ENCODE measurements at regions not wholly inside any gene's neighbourhood (a gene's known extent, or its start where the extent isn't known, plus 50 kb on each side); places are given as distances from the start of the nearest gene placed in this dataset.

GRCh38 chr18:71707985-71708500, 836.1 kb downstream of the CBLN2 start:
- no peak for DNase-seq

- DNase-seq, result no peak
These were observed 836.7 kb downstream of the CBLN2 start for GRCh38 chr18:71707400-71707799.

GRCh38 chr18:71689416-71690160, 854.6 kb downstream of the CBLN2 start:
- DNase-seq, result no peak

GRCh38 chr18:71682591-71682990, 861.6 kb downstream of the CBLN2 start:
- no peak for DNase-seq

GRCh38 chr18:71678144-71678543, 866.0 kb downstream of the CBLN2 start:
- DNase-seq, result no peak

- DNase-seq, result no peak
These were observed 870.2 kb downstream of the CBLN2 start for GRCh38 chr18:71673954-71674353.

- DNase-seq, result no peak
These were observed 870.6 kb downstream of the CBLN2 start for GRCh38 chr18:71673498-71673897.

- no peak for DNase-seq
These were observed 877.7 kb downstream of the CBLN2 start for GRCh38 chr18:71666481-71666880.

- DNase-seq, result no peak
These were observed 879.0 kb downstream of the CBLN2 start for GRCh38 chr18:71665131-71665530.

GRCh38 chr18:71643822-71644221, 900.3 kb downstream of the CBLN2 start:
- DNase-seq, result no peak

GRCh38 chr18:71630696-71631095, 913.4 kb downstream of the CBLN2 start:
- DNase-seq, result no peak

- DNase-seq, result no peak
These were observed 918.5 kb downstream of the CBLN2 start for GRCh38 chr18:71625556-71626090.

- no peak for DNase-seq
These were observed 945.8 kb downstream of the CBLN2 start for GRCh38 chr18:71598374-71598773.

GRCh38 chr18:71597219-71597618, 946.9 kb downstream of the CBLN2 start:
- DNase-seq, result no peak

GRCh38 chr18:71583252-71583651, 960.9 kb downstream of the CBLN2 start:
- DNase-seq, result no peak

GRCh38 chr18:71554686-71555085, 989.5 kb downstream of the CBLN2 start:
- DNase-seq, result no peak

GRCh38 chr18:71541643-71542042, 1002.5 kb downstream of the CBLN2 start:
- DNase-seq, result no peak

GRCh38 chr18:71529703-71530303, 1014.3 kb downstream of the CBLN2 start:
- DNase-seq, result no peak

- DNase-seq, result no peak
These were observed 1020.4 kb downstream of the CBLN2 start for GRCh38 chr18:71523483-71524435.

GRCh38 chr18:71505526-71505925, 1038.6 kb downstream of the CBLN2 start:
- no peak for DNase-seq

GRCh38 chr18:71503222-71503621, 1040.9 kb downstream of the CBLN2 start:
- no peak for DNase-seq

GRCh38 chr18:71485611-71486010, 1058.5 kb downstream of the CBLN2 start:
- DNase-seq, result no peak
